Keratinocyte (primary cell): ENCODE measurements at regions not wholly inside any gene's neighbourhood (a gene's known extent, or its start where the extent isn't known, plus 50 kb on each side); places are given as distances from the start of the nearest gene placed in this dataset.

Source experiments
- EZH2 ChIP-seq: IDR thresholded peaks from one replicate; pipeline ENCODE4 v1.6.1; 2012; ENCODE audit warnings: inconsistent platforms, mild to moderate bottlenecking, low read length, moderate library complexity
- TF ChIP-seq, protein P1 (sequence below), 3 experiments: IDR thresholded peaks in 1 of 3; conservative IDR thresholded peaks in 1 of 3; optimal IDR thresholded peaks in 1 of 3; 2 replicates in 2 of 3; 3 replicates in 1 of 3; pipeline versions ENCODE3 to v1.5.1; 2011; ENCODE audit warnings: low read length in 3 of 3, mild to moderate bottlenecking in 3 of 3, moderate library complexity in 2 of 3, control low read depth in 1 of 3, inconsistent platforms in 1 of 3; ENCODE audit not compliant: insufficient read depth in 2 of 3; ENCODE audit errors: extremely low read depth in 1 of 3

- TF ChIP-seq, protein P1, sequence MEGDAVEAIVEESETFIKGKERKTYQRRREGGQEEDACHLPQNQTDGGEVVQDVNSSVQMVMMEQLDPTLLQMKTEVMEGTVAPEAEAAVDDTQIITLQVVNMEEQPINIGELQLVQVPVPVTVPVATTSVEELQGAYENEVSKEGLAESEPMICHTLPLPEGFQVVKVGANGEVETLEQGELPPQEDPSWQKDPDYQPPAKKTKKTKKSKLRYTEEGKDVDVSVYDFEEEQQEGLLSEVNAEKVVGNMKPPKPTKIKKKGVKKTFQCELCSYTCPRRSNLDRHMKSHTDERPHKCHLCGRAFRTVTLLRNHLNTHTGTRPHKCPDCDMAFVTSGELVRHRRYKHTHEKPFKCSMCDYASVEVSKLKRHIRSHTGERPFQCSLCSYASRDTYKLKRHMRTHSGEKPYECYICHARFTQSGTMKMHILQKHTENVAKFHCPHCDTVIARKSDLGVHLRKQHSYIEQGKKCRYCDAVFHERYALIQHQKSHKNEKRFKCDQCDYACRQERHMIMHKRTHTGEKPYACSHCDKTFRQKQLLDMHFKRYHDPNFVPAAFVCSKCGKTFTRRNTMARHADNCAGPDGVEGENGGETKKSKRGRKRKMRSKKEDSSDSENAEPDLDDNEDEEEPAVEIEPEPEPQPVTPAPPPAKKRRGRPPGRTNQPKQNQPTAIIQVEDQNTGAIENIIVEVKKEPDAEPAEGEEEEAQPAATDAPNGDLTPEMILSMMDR (optimal IDR thresholded peaks at IDR 0.05 in 1 of 3, IDR thresholded peaks at IDR 0.05 in 1 of 3, conservative IDR thresholded peaks at IDR 0.05 in 1 of 3; ENCODE audit: extremely low read depth in 1 of 3, insufficient read depth in 2 of 3, low read length in 3 of 3), result peak in 2 of 3 experiments; percentile 3 to 7
- no peak for TF ChIP-seq EZH2
Measured at GRCh38 chr5:155087036-155087435, 73.5 kb downstream of the KIF4B start.
